Activated T-cell treated with anti-CD3 and anti-CD28 coated beads for 24 hours (primary cell): ENCODE measurements at regions not wholly inside any gene's neighbourhood (a gene's known extent, or its start where the extent isn't known, plus 50 kb on each side); places are given as distances from the start of the nearest gene placed in this dataset.

Experiments
- DNase-seq: peaks from one replicate; pipeline ENCODE4 v3.0.0-alpha.2; 2020; ENCODE audit warnings: low read depth

- no peak for DNase-seq
Observed at GRCh38 chr12:24222968-24223367, 273.5 kb upstream of the SOX5 start.

GRCh38 chr12:24212496-24212895 is 263.0 kb upstream of the SOX5 start:
- no peak for DNase-seq

- no peak for DNase-seq
Observed at GRCh38 chr12:24206621-24207020, 257.2 kb upstream of the SOX5 start.

DNA sequence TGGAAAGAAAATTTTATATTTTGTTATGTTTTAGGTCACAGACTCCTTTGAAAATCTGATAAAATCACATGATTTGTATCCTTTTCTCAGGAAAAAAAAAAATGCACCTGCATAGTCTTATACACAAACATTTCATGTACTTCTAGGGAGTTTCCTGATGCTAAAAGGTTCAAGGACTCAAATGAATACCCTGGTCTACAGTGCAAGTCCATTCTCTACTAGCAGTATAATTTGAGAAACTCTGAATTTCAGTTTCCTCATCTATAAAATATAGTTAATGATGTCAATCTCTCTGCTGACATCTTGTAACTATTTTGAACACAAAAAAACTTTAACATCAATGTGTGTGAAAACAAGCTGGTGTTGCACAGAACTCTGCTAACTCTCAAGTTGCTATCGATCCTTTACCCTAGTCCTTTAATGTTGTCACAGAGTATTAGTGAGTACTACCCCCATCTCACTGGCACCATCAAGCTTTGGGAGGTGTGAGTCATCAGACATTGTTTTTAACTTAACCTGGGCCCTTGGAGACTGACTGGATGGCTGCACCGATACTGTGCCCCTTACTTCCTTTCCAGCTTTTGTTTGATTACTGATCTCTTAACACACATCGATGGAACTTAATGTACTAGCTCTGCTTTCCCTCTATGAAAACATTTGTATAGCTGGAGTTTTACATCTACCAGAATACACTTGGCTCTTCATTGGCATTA is 251.9 kb upstream of the SOX5 start:
- DNase-seq = no peak

GRCh38 chr12:24200010-24200409 is 250.5 kb upstream of the SOX5 start:
- no peak for DNase-seq

- no peak for DNase-seq
Observed at GRCh38 chr12:24198936-24199671, 249.6 kb upstream of the SOX5 start.

GRCh38 chr12:24198070-24198469 is 248.6 kb upstream of the SOX5 start:
- no peak for DNase-seq

GRCh38 chr12:24197532-24197931 is 248.1 kb upstream of the SOX5 start:
- DNase-seq = no peak

DNA sequence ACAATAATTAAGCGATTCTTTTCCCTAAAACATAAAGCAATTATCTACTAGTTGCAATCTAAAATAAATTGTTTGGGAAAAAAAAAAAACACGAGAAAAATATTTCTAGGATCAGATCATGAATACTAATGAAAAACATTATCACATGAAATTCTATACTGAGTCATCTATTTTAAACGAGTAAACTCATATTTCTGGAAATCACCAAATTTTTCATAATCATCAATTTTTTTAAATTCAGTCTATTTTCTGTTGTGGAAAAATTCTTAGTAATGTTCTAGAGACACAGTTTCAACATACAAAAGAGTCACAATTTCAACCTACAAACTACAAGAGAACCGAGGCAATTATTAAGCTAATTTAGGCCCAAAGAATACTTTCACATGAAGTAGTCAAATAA is 245.6 kb upstream of the SOX5 start:
- DNase-seq = no peak

DNA sequence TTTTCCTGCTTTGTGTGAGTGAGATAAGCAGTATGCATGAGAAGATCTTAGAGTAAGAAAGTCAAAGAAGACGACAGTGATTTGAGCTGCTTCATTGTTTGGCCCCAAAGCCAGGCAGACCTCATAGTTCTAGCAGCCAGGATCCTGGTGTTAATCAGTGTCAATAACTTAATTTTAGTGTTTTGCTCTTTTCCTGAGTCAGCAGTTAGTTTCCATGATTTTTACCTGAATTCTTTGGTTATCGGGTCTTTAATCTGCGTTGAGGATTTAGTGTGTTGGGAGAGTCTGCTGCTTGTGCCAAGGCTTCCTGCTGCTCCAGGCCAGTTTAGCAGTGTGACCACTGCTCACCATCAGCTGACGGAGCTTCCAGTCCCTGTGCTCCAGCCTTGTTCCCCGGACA is 241.6 kb upstream of the SOX5 start:
- no peak for DNase-seq

DNA sequence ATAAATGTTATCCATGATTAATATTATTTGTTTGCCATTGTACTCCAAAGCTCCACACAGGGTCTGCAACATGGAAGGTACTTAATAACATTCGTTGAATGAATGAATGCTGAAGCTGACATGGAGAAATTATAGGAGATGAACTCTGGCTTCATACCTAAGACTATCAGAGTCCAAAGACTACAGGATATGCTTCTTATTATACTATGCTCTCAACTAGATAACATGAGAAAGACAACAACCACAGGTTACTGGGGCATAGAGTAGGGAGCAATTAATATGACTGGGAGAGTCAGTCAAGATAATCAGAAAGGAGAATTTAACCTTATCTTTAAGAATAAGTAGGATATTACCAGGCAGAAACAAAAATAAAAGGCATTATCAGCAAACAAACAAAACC is 236.3 kb upstream of the SOX5 start:
- DNase-seq = no peak

DNA sequence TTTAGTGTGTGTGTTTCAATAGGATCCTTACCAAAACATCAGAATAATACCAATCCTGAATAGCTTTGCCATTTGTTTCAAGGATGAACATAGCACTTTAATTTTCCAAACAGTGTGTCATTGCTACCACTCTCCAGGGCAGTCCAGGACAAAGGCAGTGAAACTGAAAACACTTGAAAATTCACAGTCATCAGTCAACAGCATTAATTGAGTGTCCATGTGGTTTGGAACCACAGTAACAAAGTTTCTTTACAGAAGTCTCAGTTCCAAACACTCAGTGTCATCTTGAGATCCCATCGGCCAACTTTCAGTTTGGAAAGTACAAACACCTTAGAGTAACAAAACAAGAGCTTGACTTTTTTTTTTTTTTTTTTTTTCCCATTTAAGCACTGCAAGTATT is 228.4 kb upstream of the SOX5 start:
- no peak for DNase-seq

GRCh38 chr12:24175929-24176328 is 226.5 kb upstream of the SOX5 start:
- no peak for DNase-seq

GRCh38 chr12:24175284-24175683 is 225.8 kb upstream of the SOX5 start:
- no peak for DNase-seq

DNA sequence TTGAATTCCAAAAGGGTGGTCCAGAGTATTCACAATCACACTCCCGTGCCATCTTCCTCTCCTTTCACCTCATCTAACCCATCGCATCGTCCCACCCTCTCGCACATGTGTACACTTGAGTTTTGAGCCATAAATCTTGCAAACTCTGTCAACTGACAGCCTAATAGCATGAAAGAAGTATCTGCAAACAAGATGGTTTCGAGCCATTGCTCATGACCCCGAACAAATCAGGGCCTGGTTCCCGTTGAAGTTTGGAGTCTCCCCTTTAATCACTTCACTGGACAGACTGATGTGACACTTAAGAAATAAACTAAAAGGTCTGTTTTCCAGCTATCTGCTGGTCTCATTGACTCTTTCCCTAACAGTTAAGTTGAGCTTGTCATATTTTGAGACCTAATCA is 223.6 kb upstream of the SOX5 start:
- DNase-seq = no peak

- DNase-seq = no peak
Observed at GRCh38 chr12:24172773-24173066, 223.2 kb upstream of the SOX5 start.

GRCh38 chr12:24172031-24172772 is 222.7 kb upstream of the SOX5 start:
- DNase-seq = no peak

DNA sequence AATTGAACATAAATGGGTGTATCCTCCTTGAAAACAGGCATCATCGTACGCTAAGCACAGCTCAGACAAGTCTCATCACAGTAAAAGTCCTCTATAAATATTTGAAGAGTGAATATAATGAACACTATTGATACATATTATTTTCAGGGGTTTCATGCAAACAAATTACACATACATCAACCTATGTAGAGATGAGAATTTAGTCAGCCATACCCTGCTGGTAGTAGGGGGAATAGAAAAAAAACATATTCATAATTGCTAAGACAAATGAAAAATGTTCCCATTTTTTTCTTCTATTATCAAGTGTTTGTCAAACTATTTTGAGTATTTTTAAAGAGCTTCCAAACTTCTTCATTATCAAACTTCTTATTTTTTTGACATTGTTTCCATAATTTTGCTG is 205.6 kb upstream of the SOX5 start:
- no peak for DNase-seq

- no peak for DNase-seq
Observed at GRCh38 chr12:24153079-24153478, 203.6 kb upstream of the SOX5 start.

- DNase-seq = no peak
Observed at GRCh38 chr12:24152270-24152669, 202.8 kb upstream of the SOX5 start.

- no peak for DNase-seq
Observed at GRCh38 chr12:24143928-24144327, 194.5 kb upstream of the SOX5 start.

- DNase-seq = no peak
Observed at GRCh38 chr12:24139035-24139434, 189.6 kb upstream of the SOX5 start.

DNA sequence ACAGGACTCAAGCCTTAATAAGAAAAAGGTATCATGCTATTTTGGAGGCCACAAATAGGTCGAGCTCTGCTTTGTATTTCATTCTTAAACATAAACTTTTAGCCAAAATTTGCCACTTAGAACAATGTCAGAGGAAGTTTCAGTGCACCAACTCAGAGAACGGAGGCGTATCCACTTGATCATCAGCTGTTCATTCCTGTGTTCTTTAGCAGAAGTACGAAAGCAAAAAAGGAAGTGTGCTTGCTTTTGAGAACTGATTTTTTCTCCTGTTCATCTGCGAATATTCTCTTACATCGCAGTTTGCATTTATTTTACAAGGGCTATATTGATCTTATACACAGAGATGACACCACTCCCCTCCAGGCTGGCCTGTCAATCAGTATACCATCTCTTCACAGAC is 188.6 kb upstream of the SOX5 start:
- no peak for DNase-seq
